Choroid plexus epithelial cell (primary cell): ENCODE measurements at regions not wholly inside any gene's neighbourhood (a gene's known extent, or its start where the extent isn't known, plus 50 kb on each side); places are given as distances from the start of the nearest gene placed in this dataset.

Experiments used
- DNase-seq: peaks from one replicate; pipeline ENCODE4 v3.0.0-alpha.2; 2010; ENCODE audit warnings: low read depth
- H3K4me3 ChIP-seq: 2 replicates; pipeline ENCODE4 v1.5.1; 2011; ENCODE audit warnings: low read depth, mild to moderate bottlenecking, control low read depth, low read length, moderate library complexity
- TF ChIP-seq, protein P1 (sequence below): conservative IDR thresholded peaks from 2 replicates; pipeline ENCODE4 v1.5.1; 2011; ENCODE audit warnings: low read depth, mild to moderate bottlenecking, control low read depth, inconsistent platforms, low read length, moderate library complexity

DNA sequence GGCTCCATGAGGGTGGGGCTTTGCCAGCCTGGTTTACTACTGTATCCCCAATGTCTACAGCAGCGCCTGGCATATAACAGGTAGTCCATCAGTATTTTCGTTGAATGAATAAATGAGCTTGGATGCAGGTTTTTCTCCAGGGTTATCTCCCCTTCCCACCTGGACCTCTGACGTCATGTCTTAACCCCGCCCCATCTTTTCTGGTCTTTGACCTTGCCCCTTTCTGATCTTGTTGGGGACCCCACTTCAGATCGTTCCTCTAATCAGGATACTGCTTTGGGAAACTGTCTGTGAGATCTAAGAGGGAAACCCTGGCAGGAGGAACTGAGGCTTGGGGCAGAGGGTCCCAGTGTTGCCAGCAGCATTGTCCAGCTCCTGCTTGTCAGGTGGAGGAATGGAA is 68.8 kb upstream of the GCSH start:
- no peak overlapping the region for H3K4me3 ChIP-seq
- no peak for DNase-seq
- TF ChIP-seq, protein P1, sequence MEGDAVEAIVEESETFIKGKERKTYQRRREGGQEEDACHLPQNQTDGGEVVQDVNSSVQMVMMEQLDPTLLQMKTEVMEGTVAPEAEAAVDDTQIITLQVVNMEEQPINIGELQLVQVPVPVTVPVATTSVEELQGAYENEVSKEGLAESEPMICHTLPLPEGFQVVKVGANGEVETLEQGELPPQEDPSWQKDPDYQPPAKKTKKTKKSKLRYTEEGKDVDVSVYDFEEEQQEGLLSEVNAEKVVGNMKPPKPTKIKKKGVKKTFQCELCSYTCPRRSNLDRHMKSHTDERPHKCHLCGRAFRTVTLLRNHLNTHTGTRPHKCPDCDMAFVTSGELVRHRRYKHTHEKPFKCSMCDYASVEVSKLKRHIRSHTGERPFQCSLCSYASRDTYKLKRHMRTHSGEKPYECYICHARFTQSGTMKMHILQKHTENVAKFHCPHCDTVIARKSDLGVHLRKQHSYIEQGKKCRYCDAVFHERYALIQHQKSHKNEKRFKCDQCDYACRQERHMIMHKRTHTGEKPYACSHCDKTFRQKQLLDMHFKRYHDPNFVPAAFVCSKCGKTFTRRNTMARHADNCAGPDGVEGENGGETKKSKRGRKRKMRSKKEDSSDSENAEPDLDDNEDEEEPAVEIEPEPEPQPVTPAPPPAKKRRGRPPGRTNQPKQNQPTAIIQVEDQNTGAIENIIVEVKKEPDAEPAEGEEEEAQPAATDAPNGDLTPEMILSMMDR = no peak

DNA sequence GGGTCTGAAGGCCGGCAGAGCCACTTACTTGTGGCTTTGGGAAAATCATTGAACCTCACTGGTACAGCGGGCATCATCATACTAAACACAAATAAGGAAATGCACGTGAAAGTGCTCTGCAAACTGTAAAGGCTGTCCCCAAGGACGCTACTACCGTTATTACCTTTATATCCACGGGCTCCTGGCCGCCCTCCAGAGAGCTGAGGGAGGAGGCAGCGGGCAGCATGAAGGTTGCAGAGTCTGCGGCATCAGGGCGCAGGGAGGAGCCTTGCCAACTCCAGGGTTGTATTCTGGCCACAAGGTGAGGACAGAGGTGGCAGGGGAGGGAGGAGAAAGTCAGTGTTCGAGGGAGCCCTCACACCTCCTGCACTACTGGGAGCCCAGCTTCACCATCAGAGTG is 68.3 kb upstream of the GCSH start:
- no peak overlapping the region for H3K4me3 ChIP-seq
- TF ChIP-seq, protein P1 = no peak
- DNase-seq = no peak

DNA sequence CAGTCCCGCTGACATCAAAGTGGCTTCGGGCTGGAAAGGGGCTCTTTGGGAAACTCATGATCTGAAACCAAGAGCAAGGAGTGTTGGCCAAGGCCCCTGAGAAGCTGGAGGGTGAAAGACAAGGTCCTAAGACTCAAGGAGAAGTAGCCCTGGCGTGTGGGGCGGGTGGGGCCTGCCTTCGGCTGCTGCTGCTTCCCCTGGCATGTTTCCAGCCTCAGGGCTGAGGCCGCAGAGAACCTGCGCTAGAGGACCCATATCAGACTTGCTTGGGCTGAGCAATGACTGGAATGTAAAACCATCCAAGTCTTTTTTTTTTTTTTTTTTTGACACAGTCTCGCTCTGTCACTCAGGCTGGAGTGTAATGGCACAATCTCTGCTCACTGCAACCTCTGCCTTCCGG is 67.5 kb upstream of the GCSH start:
- DNase-seq = no peak
- H3K4me3 ChIP-seq = no peak overlapping the region
- TF ChIP-seq, protein P1 = no peak

DNA sequence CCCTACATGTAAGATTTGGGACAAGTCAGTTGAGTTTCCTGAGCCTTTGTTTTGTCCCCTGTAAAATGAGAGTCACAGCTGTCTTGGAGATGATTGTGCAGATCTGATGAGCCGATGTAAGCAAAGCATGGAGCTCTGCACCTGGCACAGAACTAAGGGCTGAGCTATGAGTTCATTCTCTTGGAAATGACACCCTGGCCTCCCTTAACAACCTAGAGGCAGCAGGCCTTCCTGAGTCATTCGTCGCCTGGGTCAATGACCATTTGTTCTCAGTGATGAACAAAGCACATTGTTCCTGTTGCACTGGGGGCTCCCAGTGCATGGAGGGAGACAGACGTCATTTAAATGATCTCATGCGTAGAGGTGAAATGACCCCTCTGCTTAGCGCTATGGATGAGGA is 62.8 kb upstream of the GCSH start:
- no peak for DNase-seq
- no peak overlapping the region for H3K4me3 ChIP-seq
- TF ChIP-seq, protein P1 = no peak

DNA sequence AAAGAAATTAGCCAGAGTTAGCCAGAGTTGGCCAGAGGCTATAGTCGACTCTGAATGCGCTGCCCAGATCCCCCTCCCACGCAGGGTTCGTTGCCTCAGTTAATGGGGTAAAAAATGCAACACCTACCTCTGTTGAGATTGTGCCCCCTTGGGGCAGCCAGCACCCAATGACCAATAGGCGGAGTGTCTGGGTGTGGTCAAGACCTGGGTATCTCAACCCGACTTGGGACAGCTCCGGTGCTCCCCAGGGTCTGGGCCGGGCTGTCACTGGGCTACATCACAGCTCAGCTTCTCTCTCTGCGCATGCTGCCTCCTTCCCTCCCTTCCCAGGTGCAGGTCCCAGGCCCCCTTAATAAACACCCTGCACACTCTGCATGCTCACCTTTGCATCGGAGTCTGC is 59.6 kb upstream of the GCSH start:
- H3K4me3 ChIP-seq = no peak overlapping the region
- TF ChIP-seq, protein P1 = no peak
- DNase-seq = no peak

DNA sequence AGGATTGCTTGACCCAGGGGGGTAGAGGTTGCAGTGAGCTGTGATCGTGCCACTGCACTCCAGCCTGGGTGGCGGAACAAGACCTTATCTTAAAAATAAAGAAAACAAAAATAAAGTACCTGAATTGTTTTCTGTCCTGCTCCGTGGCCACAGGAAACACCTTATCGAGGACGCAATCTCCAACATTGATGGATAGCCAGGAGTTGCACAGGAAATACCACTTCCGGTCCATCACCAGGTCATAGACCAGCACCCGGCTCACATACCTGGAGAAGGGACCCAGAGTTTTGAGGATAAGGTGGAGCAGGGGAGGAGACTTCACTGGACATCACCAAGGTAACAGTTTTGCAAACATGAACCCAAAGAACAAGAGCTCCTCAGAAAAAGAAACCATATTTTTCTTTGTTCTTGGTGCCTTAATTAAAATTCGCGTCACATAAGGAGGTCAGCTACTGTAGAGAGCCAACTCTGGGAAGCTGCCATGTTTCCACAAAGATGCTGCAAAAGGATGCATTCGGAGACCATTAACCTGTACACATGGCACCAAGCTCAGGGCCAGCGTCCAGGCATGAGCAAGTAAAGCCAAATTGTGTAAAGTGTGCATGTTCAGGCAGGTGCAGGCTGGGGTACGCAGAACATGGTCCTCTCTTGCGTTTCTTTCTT is 55.6 kb upstream of the GCSH start:
- H3K4me3 ChIP-seq = no peak overlapping the region
- DNase-seq = no peak
- TF ChIP-seq, protein P1 = no peak

DNA sequence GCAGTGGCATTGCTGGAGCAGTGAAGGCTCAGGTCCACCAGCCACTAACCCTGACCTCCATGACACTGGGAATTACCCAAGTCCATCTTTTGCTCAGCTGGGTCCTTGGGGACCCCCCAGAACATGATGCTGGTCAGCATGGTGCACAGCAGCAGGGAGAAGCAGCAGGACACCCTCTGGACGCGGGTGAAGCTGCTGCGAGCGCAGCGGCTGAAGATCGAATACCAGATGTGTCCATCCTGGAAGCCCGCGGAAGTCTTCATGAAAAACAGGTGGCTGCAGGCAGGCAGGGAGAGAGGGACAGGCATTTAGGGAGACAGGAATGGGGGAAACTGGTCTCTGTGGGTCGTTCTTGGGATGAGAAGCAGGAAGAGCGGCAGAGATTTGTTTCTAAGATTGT is 53.4 kb upstream of the GCSH start:
- H3K4me3 ChIP-seq = no peak overlapping the region
- TF ChIP-seq, protein P1 = no peak
- DNase-seq = no peak
